Testis (tissue), 2 donors: ENCODE measurements at regions not wholly inside any gene's neighbourhood (a gene's known extent, or its start where the extent isn't known, plus 50 kb on each side); places are given as distances from the start of the nearest gene placed in this dataset.

ENCODE experiments used
- DNase-seq: peaks from one replicate; pipeline ENCODE4 v3.0.0-alpha.2; 2019
- H3K27ac ChIP-seq, 2 donors: fragments of 200-600 bp; sonication (generic); one replicate each; pipeline ENCODE4 v1.5.1; 2019
- H3K27me3 ChIP-seq: fragments of 200-600 bp; sonication (generic); one replicate; pipeline ENCODE4 v1.5.1; 2019
- H3K36me3 ChIP-seq: fragments of 200-600 bp; sonication (generic); one replicate; pipeline ENCODE4 v1.5.1; 2017; ENCODE audit warnings: low read depth; ENCODE audit errors: missing control alignments
- H3K4me1 ChIP-seq: fragments of 200-600 bp; sonication (generic); one replicate; pipeline ENCODE4 v1.5.1; 2019
- H3K4me3 ChIP-seq, 2 donors: fragments of 200-600 bp; sonication (generic); one replicate each; pipeline ENCODE4 v1.5.1; 2017 to 2019
- H3K9me3 ChIP-seq: fragments of 200-600 bp; sonication (generic); one replicate; pipeline ENCODE4 v1.5.1; 2017
- POLR2A ChIP-seq: fragments of 450-650 bp; IDR thresholded peaks from one replicate; pipeline ENCODE4 v1.6.1; 2017; ENCODE audit warnings: antibody characterized with exemption, mild to moderate bottlenecking, moderate library complexity
- WGBS, 2 donors: methylation state at CpG; one replicate each; pipeline ENCODE4 v1.1.5; 2018; 5-methylcytosine and 5-hydroxymethylcytosine counted together
- intact Hi-C: fragments of 100-400 bp; cut with DNase I; formaldehyde crosslinking; loops from one replicate; pipeline ENCODE4 v1.15.1; 2023; ENCODE audit warnings: low total_unique reads
- TF ChIP-seq, protein P1 (sequence below), 3 experiments: fragments of 450-650 bp in 2 of 3; fragments of 200-600 bp in 1 of 3; sonication (generic) in 1 of 3; IDR thresholded peaks; one replicate each; pipeline ENCODE4 v1.5.1; 2016 to 2019; ENCODE audit warnings: antibody characterized with exemption in 3 of 3, mild to moderate bottlenecking in 2 of 3, moderate library complexity in 1 of 3

DNA sequence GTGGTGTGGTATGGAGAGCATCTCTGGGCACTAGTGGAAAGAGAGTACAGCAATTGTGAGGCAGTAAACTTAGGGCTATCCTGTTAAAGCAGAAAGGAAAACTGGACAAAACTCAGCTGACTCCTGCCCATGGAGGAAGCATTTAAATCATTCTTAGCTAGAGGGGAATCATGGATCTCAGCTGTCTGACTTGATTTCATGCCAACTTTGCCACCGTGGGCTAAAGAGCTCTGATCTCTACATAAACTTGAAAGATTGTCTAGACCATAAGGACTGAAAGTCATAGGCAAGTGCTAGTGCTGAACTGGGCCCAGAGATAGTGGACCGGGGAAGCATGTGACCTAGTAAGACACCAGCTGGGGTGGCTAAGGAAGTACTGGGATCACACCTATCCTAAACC is 651.8 kb downstream of the COL12A1 start:
- intact Hi-C loops: no loop called here
- TF ChIP-seq, protein P1, sequence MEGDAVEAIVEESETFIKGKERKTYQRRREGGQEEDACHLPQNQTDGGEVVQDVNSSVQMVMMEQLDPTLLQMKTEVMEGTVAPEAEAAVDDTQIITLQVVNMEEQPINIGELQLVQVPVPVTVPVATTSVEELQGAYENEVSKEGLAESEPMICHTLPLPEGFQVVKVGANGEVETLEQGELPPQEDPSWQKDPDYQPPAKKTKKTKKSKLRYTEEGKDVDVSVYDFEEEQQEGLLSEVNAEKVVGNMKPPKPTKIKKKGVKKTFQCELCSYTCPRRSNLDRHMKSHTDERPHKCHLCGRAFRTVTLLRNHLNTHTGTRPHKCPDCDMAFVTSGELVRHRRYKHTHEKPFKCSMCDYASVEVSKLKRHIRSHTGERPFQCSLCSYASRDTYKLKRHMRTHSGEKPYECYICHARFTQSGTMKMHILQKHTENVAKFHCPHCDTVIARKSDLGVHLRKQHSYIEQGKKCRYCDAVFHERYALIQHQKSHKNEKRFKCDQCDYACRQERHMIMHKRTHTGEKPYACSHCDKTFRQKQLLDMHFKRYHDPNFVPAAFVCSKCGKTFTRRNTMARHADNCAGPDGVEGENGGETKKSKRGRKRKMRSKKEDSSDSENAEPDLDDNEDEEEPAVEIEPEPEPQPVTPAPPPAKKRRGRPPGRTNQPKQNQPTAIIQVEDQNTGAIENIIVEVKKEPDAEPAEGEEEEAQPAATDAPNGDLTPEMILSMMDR (IDR thresholded peaks at IDR 0.05): no peak
- TF ChIP-seq POLR2A: no peak
- WGBS, 2 donors: 68 to 78% methylated on average over 2 of the region's 2 CpGs

GRCh38 chr6:74551896-74552295 is 654.0 kb downstream of the COL12A1 start:
- H3K4me3 ChIP-seq: no peak overlapping the region
- H3K27me3 ChIP-seq: no peaks in the 10 kb centered on the region
- no peaks in the 10 kb centered on the region for H3K36me3 ChIP-seq
- no peak overlapping the region for H3K27ac ChIP-seq
- intact Hi-C loops: no loop called here
- H3K9me3 ChIP-seq: no peaks in the 10 kb centered on the region
- no peak for DNase-seq
- no peaks in the 10 kb centered on the region for H3K4me1 ChIP-seq
- no peak for TF ChIP-seq POLR2A
- TF ChIP-seq, protein P1 (IDR thresholded peaks at IDR 0.05): no peak

More for the DNA sequence above, 651.8 kb downstream of the COL12A1 start:
- Histone ChIP-seq H3K4me3 (no peak overlapping the region), H3K36me3 (no peaks in the 10 kb centered on the region), H3K27me3 (no peaks in the 10 kb centered on the region), H3K4me1 (no peaks in the 10 kb centered on the region), H3K27ac (no peak overlapping the region), H3K9me3 (no peaks in the 10 kb centered on the region)
- DNase-seq: no peak

- no peak overlapping the region for H3K27ac ChIP-seq
- no peak overlapping the region for H3K4me3 ChIP-seq
- H3K4me1 ChIP-seq: no peaks in the 10 kb centered on the region
- no peaks in the 10 kb centered on the region for H3K36me3 ChIP-seq
- no peak for TF ChIP-seq POLR2A
- H3K9me3 ChIP-seq: no peaks in the 10 kb centered on the region
- 74 to 78% methylated on average over 5 to 6 of the region's 6 CpGs for WGBS, 2 donors
- intact Hi-C loops: no loop called here
- no peak for DNase-seq
- no peaks in the 10 kb centered on the region for H3K27me3 ChIP-seq
Measured at GRCh38 chr6:74550821-74551220, 655.0 kb downstream of the COL12A1 start.

- H3K27me3 ChIP-seq: no peaks in the 10 kb centered on the region
- H3K9me3 ChIP-seq: no peaks in the 10 kb centered on the region
- TF ChIP-seq, protein P1 (IDR thresholded peaks at IDR 0.05): no peak
- TF ChIP-seq POLR2A: no peak
- H3K27ac ChIP-seq: no peak overlapping the region
- no peak for DNase-seq
- WGBS, 2 donors: 71 to 83% methylated on average over 3 of the region's 3 CpGs
- no peaks in the 10 kb centered on the region for H3K4me1 ChIP-seq
- no peaks in the 10 kb centered on the region for H3K36me3 ChIP-seq
- H3K4me3 ChIP-seq: no peak overlapping the region
- intact Hi-C loops: no loop called here
Measured at GRCh38 chr6:74549746-74550145, 656.1 kb downstream of the COL12A1 start.

DNA sequence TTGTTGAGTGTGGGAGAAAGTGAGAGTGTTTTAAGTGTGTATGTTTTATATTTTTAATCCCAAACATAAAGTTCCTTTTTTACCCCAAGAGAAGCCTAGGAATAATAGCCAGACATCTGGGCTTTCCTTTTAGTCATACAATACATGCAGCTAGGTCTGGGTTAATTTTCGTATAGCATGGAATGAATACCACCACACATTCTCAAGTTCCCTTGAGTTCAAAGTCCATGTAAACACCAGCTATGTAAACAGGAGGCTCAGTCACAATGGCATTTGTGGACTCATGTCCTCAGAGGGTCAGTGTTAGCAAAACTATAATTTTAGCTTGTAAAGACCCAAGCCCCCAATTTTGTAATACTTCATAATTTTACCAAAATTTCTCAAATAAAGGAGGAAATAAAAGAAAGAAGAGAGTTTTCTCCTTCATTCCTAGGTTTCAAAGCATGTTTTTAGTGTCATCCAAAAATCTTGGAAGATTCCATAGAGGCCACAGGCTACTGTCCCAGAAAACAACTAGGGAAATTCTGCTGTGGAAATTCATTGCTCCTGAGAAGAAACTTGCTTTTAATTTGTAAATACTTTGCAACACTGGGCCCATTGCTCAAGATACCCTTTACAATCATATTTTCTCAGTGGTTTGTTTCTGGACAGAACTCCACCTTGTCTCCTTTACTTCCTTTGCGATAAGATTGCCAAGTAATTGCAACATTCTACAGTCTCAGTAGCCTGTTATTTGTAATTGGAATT is 671.2 kb downstream of the COL12A1 start:
- Histone ChIP-seq H3K4me3 (no peak overlapping the region), H3K4me1 (no peaks in the 10 kb centered on the region), H3K27ac (no peak overlapping the region), H3K9me3 (no peaks in the 10 kb centered on the region), H3K36me3 (no peaks in the 10 kb centered on the region), H3K27me3 (no peaks in the 10 kb centered on the region)
- TF ChIP-seq, protein P1 (IDR thresholded peaks at IDR 0.05): no peak
- TF ChIP-seq POLR2A: no peak
- intact Hi-C loops: no loop called here
- no peak for DNase-seq
- 48 to 54% methylated on average over 2 of the region's 2 CpGs for WGBS, 2 donors
